Activated CD8-positive, alpha-beta memory T cell treated with anti-CD3 and anti-CD28 coated beads for 24 hours (primary cell): ENCODE measurements at regions not wholly inside any gene's neighbourhood (a gene's known extent, or its start where the extent isn't known, plus 50 kb on each side); places are given as distances from the start of the nearest gene placed in this dataset.
"Not testable (repeated sequence)": the region's sequence is repeated elsewhere in the genome, so short reads cannot be mapped to it uniquely, and the experiment has no call there.

Source experiments
- DNase-seq: peaks from one replicate; pipeline ENCODE4 v3.0.0-alpha.2; 2020

- no peak for DNase-seq
Measured at GRCh38 chr1:238409932-238410331, 519.2 kb upstream of the ZP4 start.

GRCh38 chr1:238409191-238409850, 518.6 kb upstream of the ZP4 start:
- DNase-seq, result no peak

GRCh38 chr1:238408737-238409136, 518.0 kb upstream of the ZP4 start:
- DNase-seq, result no peak

GRCh38 chr1:238406098-238406860, 515.6 kb upstream of the ZP4 start:
- DNase-seq, result no peak

GRCh38 chr1:238404921-238405320, 514.2 kb upstream of the ZP4 start:
- no peak for DNase-seq

- no peak for DNase-seq
Measured at GRCh38 chr1:238404481-238404880, 513.8 kb upstream of the ZP4 start.

GRCh38 chr1:238401144-238401543, 510.4 kb upstream of the ZP4 start:
- no peak for DNase-seq

GRCh38 chr1:238399558-238399957, 508.8 kb upstream of the ZP4 start:
- no peak for DNase-seq

GRCh38 chr1:238396140-238396539, 505.4 kb upstream of the ZP4 start:
- DNase-seq, result no peak

GRCh38 chr1:238384381-238384780, 493.7 kb upstream of the ZP4 start:
- no peak for DNase-seq

- no peak for DNase-seq
Measured at GRCh38 chr1:238380167-238380566, 489.4 kb upstream of the ZP4 start.

- not testable (repeated sequence) for DNase-seq
Measured at GRCh38 chr1:238379446-238379845, 488.7 kb upstream of the ZP4 start.

- no peak for DNase-seq
Measured at GRCh38 chr1:238377280-238377919, 486.7 kb upstream of the ZP4 start.

GRCh38 chr1:238370599-238370998, 479.9 kb upstream of the ZP4 start:
- no peak for DNase-seq

- no peak for DNase-seq
Measured at GRCh38 chr1:238364214-238364892, 473.6 kb upstream of the ZP4 start.

- DNase-seq, result no peak
Measured at GRCh38 chr1:238360474-238360873, 469.8 kb upstream of the ZP4 start.

GRCh38 chr1:238350471-238350870, 459.7 kb upstream of the ZP4 start:
- DNase-seq, result no peak

GRCh38 chr1:238346340-238346739, 455.6 kb upstream of the ZP4 start:
- DNase-seq, result no peak

- no peak for DNase-seq
Measured at GRCh38 chr1:238345837-238346236, 455.1 kb upstream of the ZP4 start.

GRCh38 chr1:238343852-238344251, 453.1 kb upstream of the ZP4 start:
- DNase-seq, result no peak

GRCh38 chr1:238341395-238341794, 450.7 kb upstream of the ZP4 start:
- no peak for DNase-seq

GRCh38 chr1:238340989-238341388, 450.3 kb upstream of the ZP4 start:
- no peak for DNase-seq

- no peak for DNase-seq
Measured at GRCh38 chr1:238336531-238336930, 445.8 kb upstream of the ZP4 start.

- no peak for DNase-seq
Measured at GRCh38 chr1:238334170-238334569, 443.4 kb upstream of the ZP4 start.
